GM23338 (cell line): ENCODE measurements at regions not wholly inside any gene's neighbourhood (a gene's known extent, or its start where the extent isn't known, plus 50 kb on each side); places are given as distances from the start of the nearest gene placed in this dataset.

Source experiments
- CREB1 ChIP-seq: fragments of 250-450 bp; sonication (Bioruptor Pico); IDR thresholded peaks from 2 replicates; pipeline ENCODE4 v1.5.0; 2020; ENCODE audit warnings: low read depth, mild to moderate bottlenecking, moderate library complexity
- CTCF ChIP-seq, 2 experiments: fragments of 200-600 bp in 1 of 2; sonication (generic) in 1 of 2; conservative IDR thresholded peaks; 2 replicates each; pipeline versions ENCODE4 v1.5.1 to v1.6.1; 2016 to 2017; ENCODE audit warnings: antibody characterized with exemption in 2 of 2, low read depth in 2 of 2, mild to moderate bottlenecking in 2 of 2, moderate library complexity in 1 of 2
- ETS1 ChIP-seq: IDR thresholded peaks from 2 replicates; pipeline ENCODE4 v1.6.1; 2016; ENCODE audit warnings: antibody characterized with exemption
- EZH2 ChIP-seq: fragments of 200-600 bp; sonication (generic); IDR thresholded peaks from one replicate; pipeline ENCODE4 v1.8.0; 2017; ENCODE audit warnings: antibody characterized with exemption, mild to moderate bottlenecking, low read depth; ENCODE audit not compliant: unreplicated experiment
- EZH2phosphoT487 ChIP-seq: fragments of 200-600 bp; sonication (generic); IDR thresholded peaks from one replicate; pipeline ENCODE4 v1.8.1; 2018; ENCODE audit warnings: antibody characterized with exemption; ENCODE audit not compliant: unreplicated experiment
- POLR2AphosphoS5 ChIP-seq: IDR thresholded peaks from 2 replicates; pipeline ENCODE4 v1.6.1; 2016; ENCODE audit warnings: antibody characterized with exemption, low read depth
- REST ChIP-seq: IDR thresholded peaks from one replicate; pipeline ENCODE4 v1.6.1; 2018; ENCODE audit warnings: antibody characterized with exemption; ENCODE audit not compliant: unreplicated experiment
- ZNF114 ChIP-seq: fragments of 250-450 bp; sonication (Bioruptor Pico); IDR thresholded peaks from 2 replicates; pipeline ENCODE4 v1.5.0; 2020; ENCODE audit warnings: mild to moderate bottlenecking, moderate library complexity

GRCh38 chr10:71156436-71156835, 55.9 kb upstream of the UNC5B start:
- TF ChIP-seq EZH2 (no peak), CTCF (conservative IDR thresholded peaks at IDR 0.05; ENCODE audit: low read depth in 2 of 2) (no peak), POLR2AphosphoS5 (no peak), REST (no peak), EZH2phosphoT487 (no peak), ETS1 (no peak), ZNF114 (CRISPR knock-in tag) (no peak), CREB1 (CRISPR knock-in tag) (no peak)
